ENCODE measurements at regions not wholly inside any gene's neighbourhood (a gene's known extent, or its start where the extent isn't known, plus 50 kb on each side); places are given as distances from the start of the nearest gene placed in this dataset.

DNA sequence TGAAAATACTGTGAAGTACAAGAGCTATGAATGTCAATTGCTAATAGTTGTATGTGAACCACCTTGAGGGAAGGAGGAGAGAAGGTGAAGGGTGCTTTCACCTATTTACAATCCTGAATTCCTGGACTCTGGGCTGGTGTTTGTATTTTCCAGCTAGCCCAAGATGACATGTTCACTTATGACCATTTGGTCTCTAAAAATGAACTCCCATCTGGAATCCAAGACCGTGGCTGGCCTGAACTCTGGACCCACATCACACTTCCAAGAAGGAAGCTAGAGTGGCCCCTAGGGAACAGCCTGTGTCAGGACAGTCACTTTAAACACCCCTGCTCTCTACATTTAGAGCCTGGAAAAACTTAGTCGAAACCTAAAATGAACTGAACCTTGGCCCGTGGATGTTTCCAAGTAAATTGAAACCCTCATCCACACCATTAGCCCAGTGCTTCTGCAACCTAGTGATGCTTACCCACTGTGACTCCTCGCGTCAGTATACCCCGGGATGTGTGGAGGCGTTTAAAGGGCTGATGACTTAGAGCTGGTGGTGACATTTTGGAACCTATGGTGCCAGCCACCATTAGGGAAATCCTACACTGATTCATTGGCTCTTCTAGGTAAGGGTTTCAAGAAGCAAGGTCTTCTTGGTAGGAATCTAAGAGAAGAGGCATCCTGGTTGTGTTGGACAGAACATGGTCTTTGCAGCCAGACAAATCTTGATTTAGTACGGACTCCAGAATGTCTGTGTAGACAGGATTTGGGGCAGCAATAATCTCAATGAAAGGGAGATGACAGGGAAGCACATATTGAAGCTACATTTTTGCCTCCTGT, 171.5 kb upstream of the IRF2BP2 start (continued):
- TF ChIP-seq, protein P1, sequence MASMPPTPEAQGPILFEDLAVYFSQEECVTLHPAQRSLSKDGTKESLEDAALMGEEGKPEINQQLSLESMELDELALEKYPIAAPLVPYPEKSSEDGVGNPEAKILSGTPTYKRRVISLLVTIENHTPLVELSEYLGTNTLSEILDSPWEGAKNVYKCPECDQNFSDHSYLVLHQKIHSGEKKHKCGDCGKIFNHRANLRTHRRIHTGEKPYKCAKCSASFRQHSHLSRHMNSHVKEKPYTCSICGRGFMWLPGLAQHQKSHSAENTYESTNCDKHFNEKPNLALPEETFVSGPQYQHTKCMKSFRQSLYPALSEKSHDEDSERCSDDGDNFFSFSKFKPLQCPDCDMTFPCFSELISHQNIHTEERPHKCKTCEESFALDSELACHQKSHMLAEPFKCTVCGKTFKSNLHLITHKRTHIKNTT (CRISPR knock-in tag; IDR thresholded peaks at IDR 0.05) = no peak
- TF ChIP-seq PHF8 (CRISPR knock-in tag; IDR thresholded peaks at IDR 0.05) (no peak; the same call in 1 of the 2 replicates), SMYD3 (CRISPR knock-in tag; IDR thresholded peaks at IDR 0.05) (no peak), MXI1 (IDR thresholded peaks at IDR 0.05; ENCODE audit: borderline replicate concordance, low read depth, low read length) (no peak), SIN3A (IDR thresholded peaks at IDR 0.05; ENCODE audit: borderline replicate concordance, low read depth, low read length) (no peak), ZNF615 (CRISPR knock-in tag; IDR thresholded peaks at IDR 0.05; ENCODE audit: borderline replicate concordance) (no peak), SOX13 (IDR thresholded peaks at IDR 0.05) (no peak), SOX13 (CRISPR knock-in tag; conservative IDR thresholded peaks at IDR 0.05 in 1 of 2, IDR thresholded peaks at IDR 0.05 in 1 of 2) (no peak), ZNF510 (CRISPR knock-in tag; IDR thresholded peaks at IDR 0.05; ENCODE audit: low read depth) (0 out of 2 replicates have a peak, but pooled peaks have one; percentile 30), ZSCAN30 (CRISPR knock-in tag; IDR thresholded peaks at IDR 0.05) (no peak), ETV6 (CRISPR knock-in tag; conservative IDR thresholded peaks at IDR 0.05) (no peak), PAX8 (CRISPR knock-in tag; IDR thresholded peaks at IDR 0.05; ENCODE audit: borderline replicate concordance) (no peak), SP5 (CRISPR knock-in tag; IDR thresholded peaks at IDR 0.05; ENCODE audit: borderline replicate concordance, low read depth) (peak; percentile 19; the same call in 1 of the 2 replicates), ZNF883 (CRISPR knock-in tag; IDR thresholded peaks at IDR 0.05; ENCODE audit: not compliant biosample characterization) (no peak), ZFP82 (CRISPR knock-in tag; IDR thresholded peaks at IDR 0.05; ENCODE audit: borderline replicate concordance) (no peak), ZNF17 (CRISPR knock-in tag; IDR thresholded peaks at IDR 0.05) (no peak), CC2D1A (CRISPR knock-in tag; IDR thresholded peaks at IDR 0.05) (no peak), NFIC (IDR thresholded peaks at IDR 0.05; ENCODE audit: low read length) (no peak), ZC3H13 (CRISPR knock-in tag; IDR thresholded peaks at IDR 0.05) (no peak), ATRX (CRISPR knock-in tag; IDR thresholded peaks at IDR 0.05; ENCODE audit: borderline replicate concordance) (no peak), ZNF160 (CRISPR knock-in tag; IDR thresholded peaks at IDR 0.05) (no peak), YEATS4 (CRISPR knock-in tag; IDR thresholded peaks at IDR 0.05; ENCODE audit: borderline replicate concordance) (no peak)
- TF ChIP-seq, protein P2, sequence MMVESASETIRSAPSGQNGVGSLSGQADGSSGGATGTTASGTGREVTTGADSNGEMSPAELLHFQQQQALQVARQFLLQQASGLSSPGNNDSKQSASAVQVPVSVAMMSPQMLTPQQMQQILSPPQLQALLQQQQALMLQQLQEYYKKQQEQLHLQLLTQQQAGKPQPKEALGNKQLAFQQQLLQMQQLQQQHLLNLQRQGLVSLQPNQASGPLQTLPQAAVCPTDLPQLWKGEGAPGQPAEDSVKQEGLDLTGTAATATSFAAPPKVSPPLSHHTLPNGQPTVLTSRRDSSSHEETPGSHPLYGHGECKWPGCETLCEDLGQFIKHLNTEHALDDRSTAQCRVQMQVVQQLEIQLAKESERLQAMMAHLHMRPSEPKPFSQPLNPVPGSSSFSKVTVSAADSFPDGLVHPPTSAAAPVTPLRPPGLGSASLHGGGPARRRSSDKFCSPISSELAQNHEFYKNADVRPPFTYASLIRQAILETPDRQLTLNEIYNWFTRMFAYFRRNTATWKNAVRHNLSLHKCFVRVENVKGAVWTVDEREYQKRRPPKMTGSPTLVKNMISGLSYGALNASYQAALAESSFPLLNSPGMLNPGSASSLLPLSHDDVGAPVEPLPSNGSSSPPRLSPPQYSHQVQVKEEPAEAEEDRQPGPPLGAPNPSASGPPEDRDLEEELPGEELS (CRISPR knock-in tag; IDR thresholded peaks at IDR 0.05) = no peak
- TF ChIP-seq, protein P3, sequence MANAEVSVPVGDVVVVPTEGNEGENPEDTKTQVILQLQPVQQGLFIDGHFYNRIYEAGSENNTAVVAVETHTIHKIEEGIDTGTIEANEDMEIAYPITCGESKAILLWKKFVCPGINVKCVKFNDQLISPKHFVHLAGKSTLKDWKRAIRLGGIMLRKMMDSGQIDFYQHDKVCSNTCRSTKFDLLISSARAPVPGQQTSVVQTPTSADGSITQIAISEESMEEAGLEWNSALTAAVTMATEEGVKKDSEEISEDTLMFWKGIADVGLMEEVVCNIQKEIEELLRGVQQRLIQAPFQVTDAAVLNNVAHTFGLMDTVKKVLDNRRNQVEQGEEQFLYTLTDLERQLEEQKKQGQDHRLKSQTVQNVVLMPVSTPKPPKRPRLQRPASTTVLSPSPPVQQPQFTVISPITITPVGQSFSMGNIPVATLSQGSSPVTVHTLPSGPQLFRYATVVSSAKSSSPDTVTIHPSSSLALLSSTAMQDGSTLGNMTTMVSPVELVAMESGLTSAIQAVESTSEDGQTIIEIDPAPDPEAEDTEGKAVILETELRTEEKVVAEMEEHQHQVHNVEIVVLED (CRISPR knock-in tag; IDR thresholded peaks at IDR 0.05; ENCODE audit: borderline replicate concordance) = no peak
- TF ChIP-seq, protein P4, sequence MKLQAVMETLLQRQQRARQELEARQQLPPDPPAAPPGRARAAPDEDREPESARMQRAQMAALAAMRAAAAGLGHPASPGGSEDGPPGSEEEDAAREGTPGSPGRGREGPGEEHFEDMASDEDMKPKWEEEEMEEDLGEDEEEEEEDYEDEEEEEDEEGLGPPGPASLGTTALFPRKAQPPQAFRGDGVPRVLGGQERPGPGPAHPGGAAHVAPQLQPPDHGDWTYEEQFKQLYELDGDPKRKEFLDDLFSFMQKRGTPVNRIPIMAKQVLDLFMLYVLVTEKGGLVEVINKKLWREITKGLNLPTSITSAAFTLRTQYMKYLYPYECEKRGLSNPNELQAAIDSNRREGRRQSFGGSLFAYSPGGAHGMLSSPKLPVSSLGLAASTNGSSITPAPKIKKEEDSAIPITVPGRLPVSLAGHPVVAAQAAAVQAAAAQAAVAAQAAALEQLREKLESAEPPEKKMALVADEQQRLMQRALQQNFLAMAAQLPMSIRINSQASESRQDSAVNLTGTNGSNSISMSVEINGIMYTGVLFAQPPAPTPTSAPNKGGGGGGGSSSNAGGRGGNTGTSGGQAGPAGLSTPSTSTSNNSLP (IDR thresholded peaks at IDR 0.05; ENCODE audit: low read depth, low read length) = no peak
